Liver (tissue), 3 donors: ENCODE measurements at regions not wholly inside any gene's neighbourhood (a gene's known extent, or its start where the extent isn't known, plus 50 kb on each side); places are given as distances from the start of the nearest gene placed in this dataset.

Source experiments
- FOXA2 ChIP-seq: IDR thresholded peaks from 2 replicates; pipeline ENCODE4 v1.6.1; 2016; ENCODE audit warnings: antibody characterized with exemption
- JUND ChIP-seq, 2 donors: IDR thresholded peaks; 2 replicates each; pipeline ENCODE4 v1.6.1; 2016; ENCODE audit warnings: antibody characterized with exemption in 2 of 2
- RAD21 ChIP-seq, 2 donors: IDR thresholded peaks; 2 replicates each; pipeline ENCODE4 v1.6.1; 2016; ENCODE audit warnings: antibody characterized with exemption in 2 of 2, mild to moderate bottlenecking in 2 of 2
- RXRA ChIP-seq, 2 donors: IDR thresholded peaks; 2 replicates each; pipeline ENCODE4 v1.6.1; 2017 to 2018; ENCODE audit warnings: antibody characterized with exemption in 2 of 2, mild to moderate bottlenecking in 1 of 2
- SP1 ChIP-seq: IDR thresholded peaks from 2 replicates; pipeline ENCODE4 v1.6.1; 2018; ENCODE audit warnings: antibody characterized with exemption, mild to moderate bottlenecking
- TAF1 ChIP-seq: conservative IDR thresholded peaks from 2 replicates; pipeline ENCODE4 v1.6.1; 2016; ENCODE audit warnings: antibody characterized with exemption, mild to moderate bottlenecking
- YY1 ChIP-seq: IDR thresholded peaks from 2 replicates; pipeline ENCODE4 v1.6.1; 2016; ENCODE audit warnings: antibody characterized with exemption, mild to moderate bottlenecking
- TF ChIP-seq, protein P1 (sequence below): fragments of 150-350 bp; IDR thresholded peaks from 2 replicates; pipeline ENCODE4 v1.5.1; 2017; ENCODE audit warnings: improper control_type of control experiment, low read depth, low read length; ENCODE audit not compliant: missing input control
- TF ChIP-seq, protein P2 (sequence below): IDR thresholded peaks from 2 replicates; pipeline ENCODE4 v1.6.1; 2016; ENCODE audit warnings: antibody characterized with exemption, mild to moderate bottlenecking
- TF ChIP-seq, protein P3 (sequence below): IDR thresholded peaks from 2 replicates; pipeline ENCODE4 v1.6.1; 2016; ENCODE audit warnings: antibody characterized with exemption
- TF ChIP-seq, protein P4 (sequence below): IDR thresholded peaks from 2 replicates; pipeline ENCODE4 v1.6.1; 2016; ENCODE audit warnings: antibody characterized with exemption
- donor health status: healthy.
- donor health status: healthy.

DNA sequence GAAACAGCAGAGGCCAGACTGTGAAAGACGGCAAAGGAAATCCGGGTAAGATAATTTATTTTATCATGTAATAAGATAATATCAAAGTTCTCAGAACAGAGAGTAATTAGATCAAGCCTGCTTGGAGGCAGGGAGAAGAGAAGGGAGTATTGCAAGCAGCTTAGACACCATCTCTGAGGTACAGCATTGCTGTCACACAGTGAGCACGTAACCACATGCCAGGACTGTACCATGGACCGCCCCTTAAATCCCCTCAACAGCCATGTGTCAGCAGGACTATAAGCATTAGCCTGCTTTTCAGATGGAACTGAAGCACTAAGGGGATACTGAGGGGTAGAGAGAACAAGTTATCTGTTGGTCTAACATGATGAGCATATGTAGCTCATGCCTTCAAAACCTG, 141.5 kb downstream of the C6orf118 start:
- TF ChIP-seq, protein P1, sequence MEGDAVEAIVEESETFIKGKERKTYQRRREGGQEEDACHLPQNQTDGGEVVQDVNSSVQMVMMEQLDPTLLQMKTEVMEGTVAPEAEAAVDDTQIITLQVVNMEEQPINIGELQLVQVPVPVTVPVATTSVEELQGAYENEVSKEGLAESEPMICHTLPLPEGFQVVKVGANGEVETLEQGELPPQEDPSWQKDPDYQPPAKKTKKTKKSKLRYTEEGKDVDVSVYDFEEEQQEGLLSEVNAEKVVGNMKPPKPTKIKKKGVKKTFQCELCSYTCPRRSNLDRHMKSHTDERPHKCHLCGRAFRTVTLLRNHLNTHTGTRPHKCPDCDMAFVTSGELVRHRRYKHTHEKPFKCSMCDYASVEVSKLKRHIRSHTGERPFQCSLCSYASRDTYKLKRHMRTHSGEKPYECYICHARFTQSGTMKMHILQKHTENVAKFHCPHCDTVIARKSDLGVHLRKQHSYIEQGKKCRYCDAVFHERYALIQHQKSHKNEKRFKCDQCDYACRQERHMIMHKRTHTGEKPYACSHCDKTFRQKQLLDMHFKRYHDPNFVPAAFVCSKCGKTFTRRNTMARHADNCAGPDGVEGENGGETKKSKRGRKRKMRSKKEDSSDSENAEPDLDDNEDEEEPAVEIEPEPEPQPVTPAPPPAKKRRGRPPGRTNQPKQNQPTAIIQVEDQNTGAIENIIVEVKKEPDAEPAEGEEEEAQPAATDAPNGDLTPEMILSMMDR = no peak
- no peak for TF ChIP-seq RAD21 (IDR thresholded peaks at IDR 0.05)
- TF ChIP-seq, protein P2, sequence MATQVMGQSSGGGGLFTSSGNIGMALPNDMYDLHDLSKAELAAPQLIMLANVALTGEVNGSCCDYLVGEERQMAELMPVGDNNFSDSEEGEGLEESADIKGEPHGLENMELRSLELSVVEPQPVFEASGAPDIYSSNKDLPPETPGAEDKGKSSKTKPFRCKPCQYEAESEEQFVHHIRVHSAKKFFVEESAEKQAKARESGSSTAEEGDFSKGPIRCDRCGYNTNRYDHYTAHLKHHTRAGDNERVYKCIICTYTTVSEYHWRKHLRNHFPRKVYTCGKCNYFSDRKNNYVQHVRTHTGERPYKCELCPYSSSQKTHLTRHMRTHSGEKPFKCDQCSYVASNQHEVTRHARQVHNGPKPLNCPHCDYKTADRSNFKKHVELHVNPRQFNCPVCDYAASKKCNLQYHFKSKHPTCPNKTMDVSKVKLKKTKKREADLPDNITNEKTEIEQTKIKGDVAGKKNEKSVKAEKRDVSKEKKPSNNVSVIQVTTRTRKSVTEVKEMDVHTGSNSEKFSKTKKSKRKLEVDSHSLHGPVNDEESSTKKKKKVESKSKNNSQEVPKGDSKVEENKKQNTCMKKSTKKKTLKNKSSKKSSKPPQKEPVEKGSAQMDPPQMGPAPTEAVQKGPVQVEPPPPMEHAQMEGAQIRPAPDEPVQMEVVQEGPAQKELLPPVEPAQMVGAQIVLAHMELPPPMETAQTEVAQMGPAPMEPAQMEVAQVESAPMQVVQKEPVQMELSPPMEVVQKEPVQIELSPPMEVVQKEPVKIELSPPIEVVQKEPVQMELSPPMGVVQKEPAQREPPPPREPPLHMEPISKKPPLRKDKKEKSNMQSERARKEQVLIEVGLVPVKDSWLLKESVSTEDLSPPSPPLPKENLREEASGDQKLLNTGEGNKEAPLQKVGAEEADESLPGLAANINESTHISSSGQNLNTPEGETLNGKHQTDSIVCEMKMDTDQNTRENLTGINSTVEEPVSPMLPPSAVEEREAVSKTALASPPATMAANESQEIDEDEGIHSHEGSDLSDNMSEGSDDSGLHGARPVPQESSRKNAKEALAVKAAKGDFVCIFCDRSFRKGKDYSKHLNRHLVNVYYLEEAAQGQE = no peak
- no peak for TF ChIP-seq TAF1
- TF ChIP-seq, protein P3, sequence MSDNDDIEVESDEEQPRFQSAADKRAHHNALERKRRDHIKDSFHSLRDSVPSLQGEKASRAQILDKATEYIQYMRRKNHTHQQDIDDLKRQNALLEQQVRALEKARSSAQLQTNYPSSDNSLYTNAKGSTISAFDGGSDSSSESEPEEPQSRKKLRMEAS = no peak
- TF ChIP-seq RXRA (IDR thresholded peaks at IDR 0.05) = no peak
- TF ChIP-seq FOXA2 = no peak
- TF ChIP-seq, protein P4, sequence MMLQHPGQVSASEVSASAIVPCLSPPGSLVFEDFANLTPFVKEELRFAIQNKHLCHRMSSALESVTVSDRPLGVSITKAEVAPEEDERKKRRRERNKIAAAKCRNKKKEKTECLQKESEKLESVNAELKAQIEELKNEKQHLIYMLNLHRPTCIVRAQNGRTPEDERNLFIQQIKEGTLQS = no peak
- TF ChIP-seq YY1 = no peak
- no peak for TF ChIP-seq SP1
- no peak for TF ChIP-seq JUND (IDR thresholded peaks at IDR 0.05)
